Erythroblast (primary cell): ENCODE measurements at regions not wholly inside any gene's neighbourhood (a gene's known extent, or its start where the extent isn't known, plus 50 kb on each side); places are given as distances from the start of the nearest gene placed in this dataset.

Experiments
- GATA1 ChIP-seq: IDR thresholded peaks from 2 replicates; pipeline ENCODE4 v1.6.1; 2011; ENCODE audit warnings: low read depth, mild to moderate bottlenecking, control low read depth, low read length, moderate library complexity
- POLR2A ChIP-seq: IDR thresholded peaks from 2 replicates; pipeline ENCODE4 v1.6.1; 2011; ENCODE audit warnings: mild to moderate bottlenecking, low read length

DNA sequence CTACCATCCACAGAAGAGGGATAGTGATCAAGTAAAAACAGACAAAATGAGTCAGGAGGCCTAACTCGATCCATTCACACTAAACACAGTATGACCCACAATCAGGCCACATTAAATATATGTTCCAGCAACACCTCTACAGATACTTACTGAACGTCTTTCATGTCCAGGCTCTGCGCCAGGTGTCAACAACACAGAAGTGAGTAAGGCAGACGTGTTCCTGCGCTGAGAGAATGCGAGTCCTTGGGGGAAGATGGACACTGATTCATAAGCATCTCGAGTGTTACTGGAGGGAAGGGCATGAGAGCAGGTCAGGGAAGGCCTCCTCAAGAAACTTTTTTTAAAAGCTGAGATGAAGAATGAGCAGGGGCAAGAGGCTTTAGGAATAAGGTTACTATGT, 164.3 kb upstream of the CLINT1 start:
- TF ChIP-seq POLR2A = no peak
- TF ChIP-seq GATA1 = no peak
